Globus pallidus (tissue), 1 donor: ENCODE measurements at regions not wholly inside any gene's neighbourhood (a gene's known extent, or its start where the extent isn't known, plus 50 kb on each side); places are given as distances from the start of the nearest gene placed in this dataset.
A peak's percentile ranks its signal among the peaks of the same experiment; 100 is the strongest.
"Not testable (repeated sequence)": the region's sequence is repeated elsewhere in the genome, so short reads cannot be mapped to it uniquely, and the experiment has no call there.

Source experiments
- DNase-seq: peaks from one replicate; pipeline ENCODE4 v3.0.0-alpha.2; 2015; ENCODE audit warnings: low spot score

GRCh38 chrX:8025705-8026104 lies 98.5 kb upstream of the PNPLA4 start:
- DNase-seq, result no peak

DNA sequence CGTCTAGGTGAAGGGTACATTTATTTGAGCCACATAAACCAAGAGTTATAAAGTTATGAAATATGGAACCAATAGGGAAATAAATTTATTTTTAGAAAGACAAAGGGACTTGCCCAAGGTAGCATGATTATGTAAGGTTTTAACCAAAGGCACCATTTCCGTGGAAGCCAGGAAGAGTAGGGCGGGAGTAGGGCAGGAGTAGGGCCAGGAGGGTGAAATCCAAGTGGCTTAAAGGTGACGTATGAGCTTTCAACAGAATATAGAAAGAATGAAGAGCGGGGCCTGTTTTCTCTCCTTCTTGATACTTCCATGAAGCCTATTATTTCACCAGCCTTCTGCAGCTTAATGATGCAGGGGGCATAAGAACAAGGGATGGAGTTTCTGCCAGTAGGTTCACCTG lies 91.7 kb upstream of the PNPLA4 start:
- no peak for DNase-seq

- no peak for DNase-seq
These were observed 82.9 kb upstream of the PNPLA4 start for GRCh38 chrX:8010105-8010504.

DNA sequence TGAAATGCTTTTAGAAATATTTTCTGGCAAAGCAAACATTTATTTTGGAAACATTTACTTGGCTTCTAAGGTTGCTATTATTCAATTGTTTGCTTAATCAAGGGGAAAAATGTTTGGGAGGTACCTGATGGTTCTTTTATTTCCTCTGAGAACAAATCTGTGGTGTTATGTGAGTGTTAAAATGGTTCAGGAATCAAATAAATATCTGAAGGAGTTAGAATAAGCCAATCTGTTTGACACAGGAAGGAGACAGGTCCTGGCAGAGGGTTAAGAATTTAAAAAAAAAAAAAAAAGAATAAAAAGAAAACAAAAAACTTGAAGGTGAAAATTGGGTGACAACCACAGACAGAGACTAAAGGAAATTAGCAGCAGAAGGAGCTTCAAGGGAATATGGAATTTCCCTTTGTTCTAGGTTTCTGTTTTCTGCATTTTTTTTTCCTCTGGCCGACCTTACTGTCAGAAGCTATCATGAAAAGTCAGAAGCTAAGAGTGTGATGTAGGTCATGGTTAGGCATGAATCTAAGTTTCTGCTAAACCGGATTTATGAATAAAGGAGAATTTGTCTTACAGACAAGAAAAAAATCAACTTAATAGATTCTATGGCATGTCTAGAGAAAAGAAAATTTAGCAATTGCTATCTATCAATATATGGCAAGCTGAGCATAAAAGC lies 78.6 kb upstream of the PNPLA4 start:
- no peak for DNase-seq

DNA sequence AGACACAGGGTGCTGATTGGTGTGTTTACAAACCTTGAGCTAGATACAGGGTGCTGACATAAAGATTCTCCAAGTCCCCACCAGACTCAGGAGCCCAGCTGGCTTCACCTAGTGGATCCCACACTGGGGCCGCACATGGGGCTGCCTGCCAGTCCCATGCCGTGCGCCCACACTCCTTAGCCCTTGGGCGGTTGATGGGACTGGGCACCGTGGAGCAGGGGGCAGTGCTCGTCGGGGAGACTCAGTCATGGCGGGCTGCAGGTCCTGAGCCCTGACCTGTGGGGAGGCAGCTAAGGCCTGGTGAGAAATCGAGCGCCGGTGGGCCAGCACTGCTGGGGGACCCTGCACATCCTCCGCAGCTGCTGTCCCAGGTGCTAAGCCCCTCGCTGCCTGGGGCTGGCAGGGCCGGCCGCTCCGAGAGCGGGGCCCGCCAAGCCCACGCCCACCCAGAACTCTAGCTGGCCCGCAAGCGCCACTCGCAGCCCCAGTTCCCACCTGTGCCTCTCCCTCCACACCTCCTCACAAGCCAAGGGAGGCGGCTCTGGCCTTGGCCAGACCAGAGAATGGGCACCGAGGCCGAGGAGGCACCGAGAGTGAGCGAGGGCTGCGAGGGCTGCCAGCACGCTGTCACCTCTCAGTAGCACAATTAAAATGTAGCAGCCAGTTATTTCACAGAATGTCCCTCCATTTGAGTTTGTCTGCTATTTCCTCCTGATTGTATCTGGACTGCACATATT lies 76.1 kb upstream of the PNPLA4 start:
- DNase-seq, result no peak

GRCh38 chrX:7996851-7997250 lies 69.6 kb upstream of the PNPLA4 start:
- DNase-seq, result no peak

GRCh38 chrX:7996414-7996813 lies 69.2 kb upstream of the PNPLA4 start:
- peak; percentile 2 for DNase-seq

- no peak for DNase-seq
These were observed 66.7 kb upstream of the PNPLA4 start for GRCh38 chrX:7993873-7994272.

DNA sequence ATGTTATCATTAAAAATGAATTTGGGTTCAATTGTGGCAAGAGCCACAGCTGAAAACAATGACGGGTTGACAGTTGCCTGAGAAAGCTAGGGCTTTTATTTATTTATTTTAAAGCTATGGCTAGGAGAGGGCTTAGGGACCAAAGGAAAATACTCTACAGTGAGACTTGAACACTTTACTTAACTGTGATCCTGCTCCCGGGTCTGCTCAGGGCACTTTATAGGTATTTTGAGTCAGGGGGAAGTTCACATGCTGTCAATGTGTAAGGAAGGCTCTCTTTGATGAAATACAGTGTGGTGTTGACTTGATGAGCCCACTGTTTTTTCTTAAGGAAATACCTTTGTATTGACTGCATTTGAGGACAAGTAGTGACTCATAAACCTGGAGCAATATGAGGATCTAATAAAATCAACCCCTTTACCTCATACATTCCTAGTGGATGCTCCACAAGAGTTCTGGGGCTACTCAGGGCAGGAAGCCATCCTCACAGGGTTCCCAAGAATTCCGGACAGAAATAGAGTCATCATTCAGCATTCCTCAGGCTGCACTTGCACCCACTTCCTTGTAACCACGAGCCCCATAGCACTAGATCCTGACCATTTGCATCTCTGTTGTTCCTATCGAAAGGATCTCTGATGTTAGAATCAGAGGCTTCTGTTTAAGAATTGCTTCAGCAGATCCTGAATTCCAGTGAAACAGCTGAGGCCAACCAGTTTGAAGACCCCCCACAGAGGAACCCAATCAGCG lies 61.0 kb upstream of the PNPLA4 start:
- not testable (repeated sequence) for DNase-seq

DNA sequence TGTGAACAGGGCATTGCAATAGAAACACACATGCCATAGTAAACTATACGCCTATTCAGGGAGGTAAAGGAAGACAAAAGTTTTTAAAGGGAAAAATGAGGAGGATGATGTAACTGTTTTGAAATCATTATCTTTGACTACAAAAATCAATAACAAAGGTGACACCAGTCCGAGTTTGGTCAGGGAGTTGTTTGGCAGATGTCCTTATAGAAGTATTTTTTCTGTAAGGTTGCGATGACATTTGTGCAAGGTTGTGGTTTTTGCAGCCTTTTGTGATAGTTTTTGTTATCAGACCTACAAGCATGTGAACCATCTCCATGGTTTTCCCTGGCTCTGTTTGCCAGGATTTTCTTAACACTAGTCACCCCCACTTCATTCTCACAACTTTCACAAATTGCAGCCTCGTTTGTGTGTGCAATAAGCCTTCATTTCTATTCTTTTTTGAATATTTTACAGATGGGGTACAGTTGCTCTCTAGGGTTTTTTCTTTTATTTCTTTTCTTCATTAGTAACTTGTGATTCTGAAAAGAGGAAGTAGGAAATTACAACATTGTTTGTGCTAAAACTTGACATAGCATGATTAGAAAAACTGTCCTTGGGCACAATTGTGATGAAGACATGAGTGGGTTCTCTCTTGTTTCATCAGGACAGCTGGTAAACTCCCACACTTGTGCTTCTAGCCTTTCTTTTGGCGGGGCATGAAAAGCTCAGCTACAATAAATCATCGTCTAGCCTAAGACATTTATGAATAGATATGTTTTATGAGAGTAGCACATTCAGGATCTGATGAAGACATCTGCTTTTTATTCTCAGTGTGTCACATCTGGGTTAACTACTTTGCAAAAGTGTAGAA lies 60.2 kb upstream of the PNPLA4 start:
- no peak for DNase-seq

DNA sequence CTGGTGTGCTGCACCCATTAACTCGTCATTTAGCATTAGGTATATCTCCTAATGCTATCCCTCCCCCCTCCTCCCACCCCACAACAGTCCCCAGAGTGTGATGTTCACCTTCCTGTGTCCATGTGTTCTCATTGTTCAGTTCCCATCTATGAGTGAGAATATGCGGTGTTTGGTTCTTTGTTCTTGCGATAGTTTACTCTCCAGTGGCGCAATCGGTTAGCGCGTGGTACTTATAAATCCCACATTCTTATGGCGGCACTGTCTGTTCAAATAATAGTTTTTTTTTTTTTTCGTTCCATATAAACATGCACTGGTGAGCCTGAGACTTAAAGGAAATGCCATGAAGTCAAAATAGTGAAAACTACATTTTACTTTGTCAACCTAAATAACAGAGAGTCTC lies 59.5 kb upstream of the PNPLA4 start:
- DNase-seq, result not testable (repeated sequence)

DNA sequence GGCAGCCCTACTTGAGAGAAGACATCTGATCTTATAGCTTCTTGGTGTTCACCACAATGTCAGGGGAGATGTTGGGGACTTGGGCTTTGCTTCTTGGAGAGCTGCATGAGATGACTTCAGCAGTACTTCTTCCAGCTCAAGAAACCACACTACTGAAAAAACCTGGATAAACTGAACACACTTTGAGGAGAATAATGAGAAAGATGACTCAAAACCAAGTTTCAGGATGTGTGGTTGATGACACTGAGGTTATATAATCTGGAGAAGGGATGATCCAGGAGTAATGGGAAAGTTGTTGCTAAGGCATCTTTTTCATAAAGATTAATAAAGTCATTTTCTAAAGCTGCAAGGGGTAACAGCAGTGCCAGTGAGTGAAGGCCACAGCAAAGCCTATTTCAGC lies 58.4 kb upstream of the PNPLA4 start:
- DNase-seq, result no peak

DNA sequence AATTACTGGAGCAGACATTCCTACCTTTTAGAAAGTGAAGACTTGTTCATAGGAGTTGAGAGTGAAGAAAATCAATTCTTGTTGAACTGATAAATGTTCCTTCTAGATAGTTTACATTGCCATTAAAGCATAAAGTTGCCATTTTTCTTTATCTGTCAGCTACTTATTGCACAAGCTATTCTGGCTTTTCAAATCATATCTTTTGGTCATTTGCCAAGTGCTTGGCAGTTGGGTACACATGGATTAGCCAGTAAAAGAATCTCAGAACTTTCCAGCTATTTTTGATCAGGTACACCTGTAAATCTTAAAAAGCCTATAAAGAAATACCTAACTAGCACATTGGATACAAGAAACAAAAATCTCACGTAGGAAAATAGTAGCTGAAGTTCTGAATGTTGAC lies 56.4 kb upstream of the PNPLA4 start:
- DNase-seq, result no peak
